ENCODE measurements at regions not wholly inside any gene's neighbourhood (a gene's known extent, or its start where the extent isn't known, plus 50 kb on each side); places are given as distances from the start of the nearest gene placed in this dataset.

- no peaks in the 10 kb centered on the region for H3K4me1 ChIP-seq (ENCODE audit: control insufficient read depth, extremely low read depth, insufficient read depth, low read length)
- H3K27ac ChIP-seq (ENCODE audit: control insufficient read depth, insufficient read depth, low read length): no peak overlapping the region
- H3K27me3 ChIP-seq (ENCODE audit: control insufficient read depth, extremely low read depth, insufficient read depth, low read length): no peaks in the 10 kb centered on the region
- no peaks in the 10 kb centered on the region for H3K79me2 ChIP-seq (ENCODE audit: control insufficient read depth, insufficient read depth, low read length)
- H3K4me2 ChIP-seq (ENCODE audit: control insufficient read depth, extremely low read depth, insufficient read depth, low read depth, low read length): no peak overlapping the region
- H3K9me1 ChIP-seq (ENCODE audit: control insufficient read depth, extremely low read depth, insufficient read depth, low read length): no peaks in the 10 kb centered on the region
- TF ChIP-seq EZH2 (IDR thresholded peaks at IDR 0.05; ENCODE audit: low read length) (no peak), CTCF (optimal IDR thresholded peaks at IDR 0.05 in 1 of 3, IDR thresholded peaks at IDR 0.05 in 1 of 3, conservative IDR thresholded peaks at IDR 0.05 in 1 of 3; ENCODE audit: extremely low read depth in 1 of 3, insufficient read depth in 2 of 3, low read length in 3 of 3) (no peak)
- H4K20me1 ChIP-seq (ENCODE audit: control insufficient read depth, extremely low read depth, insufficient read depth, low read length): no peaks in the 10 kb centered on the region
- DNase-seq (ENCODE audit: low read depth, low spot score) (no peak), FAIRE-seq (no peak)
- H3K4me3 ChIP-seq (ENCODE audit: control insufficient read depth in 2 of 3, extremely low read depth in 1 of 3, insufficient read depth in 2 of 3, low read depth in 1 of 3, low read length in 3 of 3): no peak overlapping the region
- no peak overlapping the region for H3K9ac ChIP-seq (ENCODE audit: control insufficient read depth, extremely low read depth, insufficient read depth, low read length)
- H3K36me3 ChIP-seq (ENCODE audit: control insufficient read depth in 2 of 2, extremely low read depth in 1 of 2, insufficient read depth in 2 of 2, low read length in 2 of 2): no peaks in the 10 kb centered on the region
- dilution Hi-C loops (cut with MboI; ENCODE audit: extremely low pct_ligation_motif_present, low sequenced_read_pairs): no loop called here
- no peaks in the 10 kb centered on the region for H3K9me3 ChIP-seq (ENCODE audit: control insufficient read depth, low read depth, low read length)
- H2AFZ ChIP-seq (ENCODE audit: control insufficient read depth, low read length): no peak overlapping the region
Observed at GRCh38 chr12:76206677-76207072, 122.2 kb upstream of the NAP1L1 start.

GRCh38 chr12:76206039-76206676, 121.7 kb upstream of the NAP1L1 start:
- dilution Hi-C loops (cut with MboI; ENCODE audit: extremely low pct_ligation_motif_present, low sequenced_read_pairs): no loop called here
- Histone ChIP-seq H3K4me1 (ENCODE audit: control insufficient read depth, extremely low read depth, insufficient read depth, low read length) (no peaks in the 10 kb centered on the region), H3K4me3 (ENCODE audit: control insufficient read depth in 2 of 3, extremely low read depth in 1 of 3, insufficient read depth in 2 of 3, low read depth in 1 of 3, low read length in 3 of 3) (no peak overlapping the region), H3K9me3 (ENCODE audit: control insufficient read depth, low read depth, low read length) (no peaks in the 10 kb centered on the region), H3K4me2 (ENCODE audit: control insufficient read depth, extremely low read depth, insufficient read depth, low read depth, low read length) (no peak overlapping the region), H3K27ac (ENCODE audit: control insufficient read depth, insufficient read depth, low read length) (no peak overlapping the region), H2AFZ (ENCODE audit: control insufficient read depth, low read length) (no peak overlapping the region), H3K79me2 (ENCODE audit: control insufficient read depth, insufficient read depth, low read length) (no peaks in the 10 kb centered on the region), H3K27me3 (ENCODE audit: control insufficient read depth, extremely low read depth, insufficient read depth, low read length) (no peaks in the 10 kb centered on the region), H3K36me3 (ENCODE audit: control insufficient read depth in 2 of 2, extremely low read depth in 1 of 2, insufficient read depth in 2 of 2, low read length in 2 of 2) (no peaks in the 10 kb centered on the region), H4K20me1 (ENCODE audit: control insufficient read depth, extremely low read depth, insufficient read depth, low read length) (no peaks in the 10 kb centered on the region), H3K9ac (ENCODE audit: control insufficient read depth, extremely low read depth, insufficient read depth, low read length) (no peak overlapping the region), H3K9me1 (ENCODE audit: control insufficient read depth, extremely low read depth, insufficient read depth, low read length) (no peaks in the 10 kb centered on the region)
- FAIRE-seq (no peak), DNase-seq (ENCODE audit: low read depth, low spot score) (no peak)
- TF ChIP-seq CTCF (optimal IDR thresholded peaks at IDR 0.05 in 1 of 3, IDR thresholded peaks at IDR 0.05 in 1 of 3, conservative IDR thresholded peaks at IDR 0.05 in 1 of 3; ENCODE audit: extremely low read depth in 1 of 3, insufficient read depth in 2 of 3, low read length in 3 of 3) (no peak), EZH2 (IDR thresholded peaks at IDR 0.05; ENCODE audit: low read length) (no peak)
